H1 (cell line): ENCODE measurements at regions not wholly inside any gene's neighbourhood (a gene's known extent, or its start where the extent isn't known, plus 50 kb on each side); places are given as distances from the start of the nearest gene placed in this dataset.

Experiments used
- CTCF ChIA-PET: fragments of 300-600 bp; sonication (Branson Sonifier 250); formaldehyde crosslinking; loops from one replicate; lab custom pipeline; 2021; ENCODE audit not compliant: partially characterized antibody; lab: Charles Lee
- POLR2A ChIA-PET: fragments of 300-600 bp; sonication (Branson Sonifier 250); formaldehyde crosslinking; loops from one replicate; lab custom pipeline; 2021; ENCODE audit warnings: inconsistent platforms; ENCODE audit not compliant: partially characterized antibody; lab: Charles Lee
- DNase-seq, 2 experiments: peaks; one replicate each; pipeline versions ENCODE4 v3.0.0 to v3.0.0-alpha.2; 2010 to 2022; ENCODE audit warnings: low spot score in 2 of 2, low read depth in 1 of 2, mixed read lengths in 1 of 2
- FAIRE-seq: peaks from 2 replicates; lab custom pipeline; 2011; peaks lifted over from hg19 to GRCh38; lab: Jason Lieb, UNC
- H2AFZ ChIP-seq: 2 replicates; pipeline ENCODE4 v1.8.1; 2012; ENCODE audit warnings: low read length, inconsistent platforms
- H2AK5ac ChIP-seq: 2 replicates; pipeline ENCODE4 v1.6.1; 2013; ENCODE audit warnings: low read depth, low read length
- H2BK120ac ChIP-seq: replicated peaks from 2 replicates; pipeline ENCODE3; 2013; ENCODE audit warnings: low read depth, low read length, inconsistent platforms
- H2BK12ac ChIP-seq: 2 replicates; pipeline ENCODE4 v1.6.1; 2013; ENCODE audit warnings: low read depth, low read length
- H2BK15ac ChIP-seq: 2 replicates; pipeline ENCODE4 v1.6.1; 2013; ENCODE audit warnings: low read length
- H2BK20ac ChIP-seq: 2 replicates; pipeline ENCODE4 v1.6.1; 2013; ENCODE audit warnings: low read length
- H2BK5ac ChIP-seq: 2 replicates; pipeline ENCODE4 v1.6.1; 2013; ENCODE audit warnings: low read depth, low read length
- H3K14ac ChIP-seq: 2 replicates; pipeline ENCODE4 v1.6.1; 2013; ENCODE audit warnings: inconsistent platforms; ENCODE audit not compliant: insufficient read length
- H3K18ac ChIP-seq: 2 replicates; pipeline ENCODE4 v1.6.1; 2013; ENCODE audit warnings: low read length; ENCODE audit errors: extremely low read depth
- H3K23ac ChIP-seq: 2 replicates; pipeline ENCODE4 v1.6.1; 2013; ENCODE audit warnings: inconsistent platforms; ENCODE audit not compliant: insufficient read length
- H3K23me2 ChIP-seq: 2 replicates; pipeline ENCODE4 v1.6.1; 2013; ENCODE audit warnings: low read depth, low read length
- H3K27ac ChIP-seq: 2 replicates; pipeline ENCODE4 v1.6.1; 2011; ENCODE audit warnings: low read depth, low read length, inconsistent platforms
- H3K27me3 ChIP-seq, 4 experiments: replicated peaks in 1 of 4; 1 replicate in 1 of 4; 2 replicates in 3 of 4; pipeline versions ENCODE4 v1.6.1 to v1.8.1; 2011 to 2013; ENCODE audit warnings: low read length in 3 of 4, mild to moderate bottlenecking in 3 of 4, inconsistent platforms in 2 of 4, mixed read lengths in 2 of 4, moderate library complexity in 1 of 4; ENCODE audit not compliant: control insufficient read depth in 3 of 4, insufficient read depth in 3 of 4; ENCODE audit errors: extremely low read depth in 1 of 4
- H3K36me3 ChIP-seq, 4 experiments: 2 replicates each; pipeline versions ENCODE4 v1.6.1 to v1.8.1; 2011 to 2013; ENCODE audit warnings: mild to moderate bottlenecking in 4 of 4, low read length in 3 of 4, moderate library complexity in 2 of 4, control low read depth in 1 of 4, inconsistent platforms in 1 of 4; ENCODE audit not compliant: insufficient read depth in 4 of 4, control insufficient read depth in 2 of 4
- H3K4ac ChIP-seq: replicated peaks from 2 replicates; pipeline ENCODE3; 2013; ENCODE audit warnings: low read length, low read depth, mixed read lengths, inconsistent platforms; ENCODE audit not compliant: insufficient read length
- H3K4me1 ChIP-seq, 4 experiments: replicated peaks in 1 of 4; 1 replicate in 1 of 4; 2 replicates in 3 of 4; pipeline versions ENCODE4 v1.6.1 to v1.8.1; 2011 to 2013; ENCODE audit warnings: low read length in 3 of 4, inconsistent platforms in 2 of 4, mixed read lengths in 1 of 4; ENCODE audit not compliant: insufficient read depth in 4 of 4, control insufficient read depth in 3 of 4
- H3K4me2 ChIP-seq, 2 experiments: 2 replicates each; pipeline versions ENCODE4 v1.6.1 to v1.8.1; 2011 to 2013; ENCODE audit warnings: low read depth in 2 of 2, low read length in 2 of 2, control low read depth in 1 of 2, inconsistent platforms in 1 of 2, mild to moderate bottlenecking in 1 of 2; ENCODE audit not compliant: insufficient read depth in 1 of 2
- H3K4me3 ChIP-seq, 4 experiments: fragments of 200-600, 300-600 bp in 1 of 4; sonication (generic), shearing (Covaris generic), sonication (Bioruptor Twin) in 1 of 4; 2 replicates each; pipeline versions ENCODE4 v1.5.1 to v1.8.1; 2011 to 2016; ENCODE audit warnings: low read length in 4 of 4, low read depth in 3 of 4, control low read depth in 2 of 4, inconsistent platforms in 2 of 4, mild to moderate bottlenecking in 2 of 4, mixed read lengths in 1 of 4, moderate library complexity in 1 of 4; ENCODE audit not compliant: insufficient read depth in 2 of 4; ENCODE audit errors: extremely low read depth in 1 of 4
- H3K56ac ChIP-seq: replicated peaks from 2 replicates; pipeline ENCODE3; 2013; ENCODE audit warnings: low read depth, mild to moderate bottlenecking, mixed read lengths, low read length, inconsistent platforms; ENCODE audit not compliant: insufficient read length
- H3K79me1 ChIP-seq: 2 replicates; pipeline ENCODE4 v1.6.1; 2013; ENCODE audit warnings: low read depth, low read length, control low read depth
- H3K79me2 ChIP-seq, 2 experiments: 2 replicates each; pipeline versions ENCODE4 v1.6.1 to v1.8.1; 2012 to 2013; ENCODE audit warnings: low read length in 2 of 2, mild to moderate bottlenecking in 2 of 2, inconsistent platforms in 1 of 2; ENCODE audit not compliant: insufficient read depth in 2 of 2, control insufficient read depth in 1 of 2
- H3K9ac ChIP-seq, 4 experiments: replicated peaks in 1 of 4; 1 replicate in 1 of 4; 2 replicates in 3 of 4; pipeline versions ENCODE4 v1.6.1 to v1.8.1; 2011 to 2013; ENCODE audit warnings: low read depth in 3 of 4, low read length in 3 of 4, control low read depth in 2 of 4, mild to moderate bottlenecking in 2 of 4, moderate library complexity in 2 of 4, inconsistent platforms in 1 of 4; ENCODE audit errors: extremely low read depth in 1 of 4
- H3K9me3 ChIP-seq, 2 experiments: 2 replicates each; pipeline versions ENCODE4 v1.6.1 to v1.8.1; 2012 to 2013; ENCODE audit warnings: mild to moderate bottlenecking in 2 of 2, moderate library complexity in 2 of 2, control low read depth in 1 of 2, inconsistent platforms in 1 of 2, low read depth in 1 of 2, low read length in 1 of 2, mixed read lengths in 1 of 2; ENCODE audit not compliant: insufficient read depth in 2 of 2
- H4K20me1 ChIP-seq, 2 experiments: replicated peaks in 1 of 2; 2 replicates each; pipeline versions ENCODE3 to v1.8.1; 2011 to 2013; ENCODE audit warnings: inconsistent platforms in 2 of 2, low read length in 2 of 2, mild to moderate bottlenecking in 1 of 2; ENCODE audit not compliant: insufficient read depth in 2 of 2, control insufficient read depth in 1 of 2
- H4K5ac ChIP-seq: 2 replicates; pipeline ENCODE4 v1.6.1; 2013; ENCODE audit warnings: low read length, low read depth, mixed read lengths, inconsistent platforms; ENCODE audit not compliant: insufficient read length
- H4K8ac ChIP-seq: 2 replicates; pipeline ENCODE4 v1.8.0; 2013; ENCODE audit warnings: mild to moderate bottlenecking, moderate library complexity, low read length, inconsistent platforms; ENCODE audit not compliant: insufficient read depth; ENCODE audit errors: extremely low read depth
- H4K91ac ChIP-seq: replicated peaks from 2 replicates; pipeline ENCODE3; 2013; ENCODE audit warnings: low read length, mixed read lengths, inconsistent platforms; ENCODE audit not compliant: insufficient read length
- CBX5 ChIP-seq: fragments of 300-800, 300-1000 bp; sonication (generic); IDR thresholded peaks from 2 replicates; pipeline ENCODE4 v1.7.1; 2016; ENCODE audit warnings: antibody characterized with exemption, low read length, low read depth
- EGR1 ChIP-seq: IDR thresholded peaks from 2 replicates; pipeline ENCODE4 v1.6.1; 2011; ENCODE audit warnings: low read depth, low read length, borderline replicate concordance
- FOSL1 ChIP-seq: IDR thresholded peaks from 2 replicates; pipeline ENCODE4 v1.6.1; 2011; ENCODE audit warnings: mild to moderate bottlenecking, low read depth, low read length, moderate library complexity; ENCODE audit not compliant: insufficient read depth
- HDAC2 ChIP-seq, 2 experiments: fragments of 300-600 bp in 1 of 2; sonication (generic) in 1 of 2; IDR thresholded peaks; 2 replicates each; pipeline ENCODE4 v1.6.1; 2011 to 2012; ENCODE audit warnings: low read depth in 2 of 2, low read length in 2 of 2, mild to moderate bottlenecking in 2 of 2, moderate library complexity in 2 of 2, borderline replicate concordance in 1 of 2, inconsistent platforms in 1 of 2
- NANOG ChIP-seq: IDR thresholded peaks from 2 replicates; pipeline ENCODE4 v1.6.1; 2011; ENCODE audit warnings: low read length, low read depth, mild to moderate bottlenecking, inconsistent platforms; ENCODE audit not compliant: insufficient read depth, poor library complexity, severe bottlenecking
- TCF12 ChIP-seq: IDR thresholded peaks from 2 replicates; pipeline ENCODE4 v1.6.1; 2011; ENCODE audit warnings: low read depth, mild to moderate bottlenecking, low read length
- WGBS, 2 experiments: shearing (Covaris generic) in 1 of 2; methylation state at CpG; one replicate each; pipeline versions ENCODE4 v1.1.6 to v1.1.7; 2013 to 2015; ENCODE audit warnings: low lambda C conversion rate in 2 of 2, mixed read lengths in 2 of 2, inconsistent platforms in 1 of 2, low coverage in 1 of 2, missing lambda C conversion rate in 1 of 2; ENCODE audit not compliant: insufficient replicate concordance in 2 of 2, insufficient coverage in 1 of 2, insufficient read length in 1 of 2; ENCODE audit errors: extremely low coverage in 1 of 2, missing lambda C conversion rate in 1 of 2; 5-methylcytosine and 5-hydroxymethylcytosine counted together
- TF ChIP-seq, protein P1 (sequence below): IDR thresholded peaks from 2 replicates; pipeline ENCODE4 v1.6.1; 2012; ENCODE audit warnings: low read length, inconsistent platforms

DNA sequence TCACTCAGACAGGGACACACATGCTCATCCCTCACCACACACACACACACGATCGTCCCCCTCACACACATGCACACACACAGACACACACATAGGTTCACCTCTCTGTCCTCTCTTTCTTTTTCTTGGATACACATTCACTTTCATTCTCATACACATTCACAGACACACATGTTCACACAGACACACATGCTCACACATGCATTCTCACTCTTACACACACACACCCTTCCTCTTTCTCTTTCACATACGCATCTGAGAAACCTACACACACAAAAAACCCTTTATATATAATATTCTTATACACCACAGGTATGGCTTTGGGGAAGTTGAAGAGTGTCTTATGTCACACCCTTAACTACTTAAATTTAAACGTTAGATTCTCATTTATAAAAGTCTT is 248.6 kb upstream of the RUNX1 start:
- Histone ChIP-seq H4K20me1 (no peaks in the 10 kb centered on the region), H2BK12ac (no peak overlapping the region), H4K8ac (no peak overlapping the region), H3K36me3 (no peaks in the 10 kb centered on the region), H3K56ac (no peak overlapping the region), H3K18ac (no peak overlapping the region), H2BK120ac (no peak overlapping the region), H2BK15ac (peak overlapping the region; percentile 88; the same call in 1 of the 2 replicates), H2BK5ac (no peak overlapping the region; the same call in 1 of the 2 replicates), H4K91ac (no peak overlapping the region), H2AFZ (no peak overlapping the region), H2BK20ac (0 out of 2 replicates have a peak overlapping the region, but pooled peaks have one; percentile 62), H3K14ac (no peak overlapping the region), H3K27me3 (no peaks in the 10 kb centered on the region; a peak in 1 of 7 replicates), H3K4me1 (peaks cover 0 to 10% (median 3%) of the 10 kb centered on the region in 4 experiments; a peak in 2 of 7 replicates), H3K9ac (no peak overlapping the region), H3K4ac (no peak overlapping the region), H4K5ac (no peak overlapping the region), H3K23ac (no peak overlapping the region), H3K4me2 (no peak overlapping the region), H3K9me3 (no peaks in the 10 kb centered on the region; a peak in 1 of 4 replicates), H3K79me1 (no peaks in the 10 kb centered on the region), H3K27ac (no peak overlapping the region), H2AK5ac (no peak overlapping the region), H3K23me2 (0 out of 2 replicates have a peak, but pooled peaks cover 3% of the 10 kb centered on the region), H3K4me3 (no peak overlapping the region), H3K79me2 (no peaks in the 10 kb centered on the region)
- no peak for DNase-seq
- TF ChIP-seq FOSL1, result no peak
- TF ChIP-seq CBX5, result no peak
- TF ChIP-seq HDAC2 (IDR thresholded peaks at IDR 0.05; ENCODE audit: borderline replicate concordance in 1 of 2, low read depth in 2 of 2, low read length in 2 of 2), result no peak
- TF ChIP-seq NANOG, result no peak
- TF ChIP-seq TCF12, result no peak
- TF ChIP-seq, protein P1, sequence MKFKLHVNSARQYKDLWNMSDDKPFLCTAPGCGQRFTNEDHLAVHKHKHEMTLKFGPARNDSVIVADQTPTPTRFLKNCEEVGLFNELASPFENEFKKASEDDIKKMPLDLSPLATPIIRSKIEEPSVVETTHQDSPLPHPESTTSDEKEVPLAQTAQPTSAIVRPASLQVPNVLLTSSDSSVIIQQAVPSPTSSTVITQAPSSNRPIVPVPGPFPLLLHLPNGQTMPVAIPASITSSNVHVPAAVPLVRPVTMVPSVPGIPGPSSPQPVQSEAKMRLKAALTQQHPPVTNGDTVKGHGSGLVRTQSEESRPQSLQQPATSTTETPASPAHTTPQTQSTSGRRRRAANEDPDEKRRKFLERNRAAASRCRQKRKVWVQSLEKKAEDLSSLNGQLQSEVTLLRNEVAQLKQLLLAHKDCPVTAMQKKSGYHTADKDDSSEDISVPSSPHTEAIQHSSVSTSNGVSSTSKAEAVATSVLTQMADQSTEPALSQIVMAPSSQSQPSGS, result no peak
- TF ChIP-seq EGR1, result no peak
- no peak for FAIRE-seq
- 90 to 100% methylated on average over 1 to 4 of the region's 4 CpGs for WGBS, 2 experiments
- ChIA-PET CTCF (interaction anchor here (0.6 to 1.4 kb wide), 3 partner anchors 24 to 732 kb away, joined by 3 to 4 read pairs (median 4); no protein-coding TSS in a partner anchor), POLR2A (no interaction called here)
